ENCODE measurements at regions not wholly inside any gene's neighbourhood (a gene's known extent, or its start where the extent isn't known, plus 50 kb on each side); places are given as distances from the start of the nearest gene placed in this dataset.

DNA sequence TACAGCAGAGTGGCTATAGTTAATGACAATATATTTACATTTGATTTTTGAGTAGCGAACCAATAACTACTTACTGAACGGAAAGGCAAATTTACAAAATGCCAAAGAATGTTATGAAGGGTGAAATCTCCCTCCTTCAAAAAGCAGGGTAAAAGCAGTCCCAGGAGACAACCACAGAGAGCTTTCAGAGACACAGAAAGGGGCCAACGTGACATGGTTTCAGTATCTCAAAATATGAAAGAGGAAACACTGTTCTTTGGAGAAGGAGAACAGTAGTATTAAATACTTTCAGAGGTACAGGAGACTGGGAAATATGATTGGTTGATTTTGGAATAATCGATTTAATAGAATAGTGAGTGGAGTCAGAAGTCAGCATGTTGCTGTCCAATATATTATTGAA is 52.3 kb upstream of the ROBO1 start:
- no peaks in the 10 kb centered on the region for H3K27me3 Mint-ChIP-seq
- H3K27ac Mint-ChIP-seq: no peak overlapping the region
- no peak overlapping the region for H3K4me3 Mint-ChIP-seq
- peaks cover 17% of the 10 kb centered on the region for H3K9me3 Mint-ChIP-seq
- peaks cover 3% of the 10 kb centered on the region for H3K36me3 Mint-ChIP-seq
- no peak for DNase-seq (ENCODE audit: extremely low spot score, unreplicated experiment)
- TF ChIP-seq, protein P1, sequence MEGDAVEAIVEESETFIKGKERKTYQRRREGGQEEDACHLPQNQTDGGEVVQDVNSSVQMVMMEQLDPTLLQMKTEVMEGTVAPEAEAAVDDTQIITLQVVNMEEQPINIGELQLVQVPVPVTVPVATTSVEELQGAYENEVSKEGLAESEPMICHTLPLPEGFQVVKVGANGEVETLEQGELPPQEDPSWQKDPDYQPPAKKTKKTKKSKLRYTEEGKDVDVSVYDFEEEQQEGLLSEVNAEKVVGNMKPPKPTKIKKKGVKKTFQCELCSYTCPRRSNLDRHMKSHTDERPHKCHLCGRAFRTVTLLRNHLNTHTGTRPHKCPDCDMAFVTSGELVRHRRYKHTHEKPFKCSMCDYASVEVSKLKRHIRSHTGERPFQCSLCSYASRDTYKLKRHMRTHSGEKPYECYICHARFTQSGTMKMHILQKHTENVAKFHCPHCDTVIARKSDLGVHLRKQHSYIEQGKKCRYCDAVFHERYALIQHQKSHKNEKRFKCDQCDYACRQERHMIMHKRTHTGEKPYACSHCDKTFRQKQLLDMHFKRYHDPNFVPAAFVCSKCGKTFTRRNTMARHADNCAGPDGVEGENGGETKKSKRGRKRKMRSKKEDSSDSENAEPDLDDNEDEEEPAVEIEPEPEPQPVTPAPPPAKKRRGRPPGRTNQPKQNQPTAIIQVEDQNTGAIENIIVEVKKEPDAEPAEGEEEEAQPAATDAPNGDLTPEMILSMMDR (conservative IDR thresholded peaks at IDR 0.05): no peak
- H3K4me1 Mint-ChIP-seq (ENCODE audit: unreplicated experiment): no peaks in the 10 kb centered on the region

DNA sequence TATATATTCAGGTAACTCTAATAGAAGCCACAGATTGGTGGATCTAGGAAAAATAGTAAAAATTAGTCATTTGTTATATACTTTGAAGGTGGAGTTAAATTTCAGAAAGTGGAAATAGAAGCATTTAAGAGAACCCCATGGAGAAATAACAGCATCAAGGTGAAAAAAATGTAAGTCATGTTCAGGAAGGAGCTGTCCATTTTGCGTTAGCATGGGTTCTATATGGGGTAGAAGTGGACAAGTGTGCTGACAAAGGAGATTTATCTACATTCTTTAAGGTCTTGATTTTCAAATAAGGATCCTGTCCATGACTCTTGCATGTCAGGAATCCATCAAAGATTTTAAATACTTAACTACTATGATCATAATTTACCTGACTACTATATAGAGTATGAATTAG is 50.2 kb upstream of the ROBO1 start:
- H3K27ac Mint-ChIP-seq: no peak overlapping the region
- no peak for DNase-seq (ENCODE audit: extremely low spot score, unreplicated experiment)
- TF ChIP-seq, protein P1 (conservative IDR thresholded peaks at IDR 0.05): no peak

More for the DNA sequence above, 50.2 kb upstream of the ROBO1 start:
- H3K36me3 Mint-ChIP-seq: peaks cover 3% of the 10 kb centered on the region
- H3K4me1 Mint-ChIP-seq (ENCODE audit: unreplicated experiment): no peaks in the 10 kb centered on the region
- H3K27me3 Mint-ChIP-seq: no peaks in the 10 kb centered on the region
- H3K9me3 Mint-ChIP-seq: peaks cover 17% of the 10 kb centered on the region
- H3K4me3 Mint-ChIP-seq: no peak overlapping the region
